ENCODE measurements at regions not wholly inside any gene's neighbourhood (a gene's known extent, or its start where the extent isn't known, plus 50 kb on each side); places are given as distances from the start of the nearest gene placed in this dataset.

DNA sequence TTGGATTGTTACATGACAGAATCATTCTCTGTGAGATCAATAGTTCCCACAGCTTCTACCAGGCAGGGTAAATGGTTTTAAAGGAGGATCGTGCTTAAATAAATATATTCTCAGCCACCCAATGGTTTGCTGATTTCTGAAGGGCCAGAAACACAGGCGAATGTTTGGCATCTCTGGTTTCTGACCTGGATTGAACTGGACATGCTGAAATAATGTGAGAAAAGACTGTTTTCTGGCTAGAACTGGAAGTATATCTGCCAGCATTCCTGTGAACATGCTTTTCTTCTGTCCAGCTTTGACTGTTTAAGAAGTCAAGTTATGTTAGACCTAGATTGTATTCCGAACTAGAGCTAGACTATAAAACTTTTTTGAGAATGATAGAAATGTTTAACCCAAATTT is 77.1 kb upstream of the COL3A1 start:
- no peaks in the 10 kb centered on the region for H3K9me3 ChIP-seq (replicated peaks)
- H3K27me3 ChIP-seq (replicated peaks) = no peaks in the 10 kb centered on the region
- no peak overlapping the region for H3K27ac ChIP-seq
- no peaks in the 10 kb centered on the region for H3K36me3 ChIP-seq
- no peak for DNase-seq (ENCODE audit: low read depth in 1 of 2, low spot score in 2 of 2)
- H3K4me1 ChIP-seq (replicated peaks) = no peaks in the 10 kb centered on the region
- no peak overlapping the region for H3K4me3 ChIP-seq

DNA sequence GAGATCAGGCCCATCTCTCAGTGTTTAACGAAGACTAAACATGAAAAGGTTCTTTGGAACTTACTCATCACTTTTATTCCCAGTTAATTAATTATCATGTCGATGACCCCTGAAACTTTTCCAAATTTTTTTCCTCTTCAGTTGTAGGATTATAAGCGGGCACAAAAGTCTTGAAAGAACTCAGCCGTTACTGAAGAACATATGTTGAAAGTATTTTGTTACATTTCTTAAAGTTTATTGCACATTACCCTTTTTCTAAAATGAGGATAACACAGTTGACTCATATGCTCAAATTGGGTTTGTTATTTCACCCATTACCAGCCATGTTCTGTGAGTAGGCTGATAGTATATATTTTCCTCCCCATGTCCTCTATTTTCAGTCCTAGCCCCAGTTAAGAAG is 75.9 kb upstream of the COL3A1 start:
- no peak overlapping the region for H3K4me3 ChIP-seq
- peaks cover 6% of the 10 kb centered on the region for H3K4me1 ChIP-seq (replicated peaks)
- DNase-seq (ENCODE audit: low read depth in 1 of 2, low spot score in 2 of 2) = no peak
- H3K36me3 ChIP-seq = no peaks in the 10 kb centered on the region
- H3K27ac ChIP-seq = no peak overlapping the region
- H3K9me3 ChIP-seq (replicated peaks) = no peaks in the 10 kb centered on the region
- no peaks in the 10 kb centered on the region for H3K27me3 ChIP-seq (replicated peaks)

DNA sequence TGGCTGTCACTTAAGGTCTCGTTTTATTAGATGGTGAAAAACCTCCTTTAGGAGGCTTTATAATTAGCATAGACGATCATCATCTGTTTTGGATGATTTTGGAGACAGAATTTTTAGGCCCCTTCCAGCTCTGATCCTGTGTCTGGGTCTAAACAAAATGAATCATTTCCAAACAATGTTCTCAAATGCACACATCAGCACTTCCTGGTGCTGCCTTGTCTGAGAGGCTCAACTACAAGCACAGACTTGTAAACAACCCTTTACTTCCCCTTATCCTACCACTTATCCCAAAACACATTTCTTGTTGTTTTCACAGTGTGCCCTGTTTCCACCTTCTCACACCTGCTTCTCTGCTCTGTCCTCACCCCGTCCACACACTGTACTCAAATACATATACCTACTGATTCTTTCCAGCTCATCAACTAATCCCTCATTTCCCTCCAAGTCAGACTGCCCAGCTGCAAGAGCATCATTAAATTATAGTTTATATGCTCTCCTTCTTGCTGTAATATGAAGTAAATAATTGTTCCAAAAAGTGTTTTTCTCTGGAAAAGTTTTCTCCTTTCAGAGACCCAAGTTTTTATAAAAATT is 71.2 kb upstream of the COL3A1 start:
- peaks cover 7% of the 10 kb centered on the region for H3K4me1 ChIP-seq (replicated peaks)
- no peaks in the 10 kb centered on the region for H3K9me3 ChIP-seq (replicated peaks)
- no peak overlapping the region for H3K4me3 ChIP-seq
- peak in 1 of 2 experiments; percentile 59 for DNase-seq (ENCODE audit: low read depth in 1 of 2, low spot score in 2 of 2)
- H3K36me3 ChIP-seq = no peaks in the 10 kb centered on the region
- no peak overlapping the region for H3K27ac ChIP-seq
- no peaks in the 10 kb centered on the region for H3K27me3 ChIP-seq (replicated peaks)

DNA sequence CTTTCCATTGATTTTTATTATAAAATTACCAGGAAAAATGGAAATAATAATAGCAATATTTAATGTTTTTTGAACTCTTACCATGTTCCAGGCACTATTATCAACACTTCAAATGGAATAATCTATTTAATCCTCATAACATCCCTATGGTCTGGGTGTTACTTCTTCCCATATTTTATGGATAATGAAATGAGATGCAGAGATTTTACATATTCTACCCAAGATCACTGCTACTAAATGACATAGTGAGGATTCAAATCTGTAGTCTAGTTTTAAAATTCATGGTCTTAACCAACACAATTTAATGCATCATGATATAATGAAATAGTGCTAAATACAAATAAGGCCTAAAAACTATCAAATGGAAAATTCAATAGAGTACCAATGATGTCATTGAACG is 70.4 kb upstream of the COL3A1 start:
- H3K4me3 ChIP-seq = no peak overlapping the region
- H3K27me3 ChIP-seq (replicated peaks) = no peaks in the 10 kb centered on the region
- no peaks in the 10 kb centered on the region for H3K36me3 ChIP-seq
- no peaks in the 10 kb centered on the region for H3K9me3 ChIP-seq (replicated peaks)
- H3K27ac ChIP-seq = no peak overlapping the region
- peaks cover 7% of the 10 kb centered on the region for H3K4me1 ChIP-seq (replicated peaks)
- DNase-seq (ENCODE audit: low read depth in 1 of 2, low spot score in 2 of 2) = no peak

DNA sequence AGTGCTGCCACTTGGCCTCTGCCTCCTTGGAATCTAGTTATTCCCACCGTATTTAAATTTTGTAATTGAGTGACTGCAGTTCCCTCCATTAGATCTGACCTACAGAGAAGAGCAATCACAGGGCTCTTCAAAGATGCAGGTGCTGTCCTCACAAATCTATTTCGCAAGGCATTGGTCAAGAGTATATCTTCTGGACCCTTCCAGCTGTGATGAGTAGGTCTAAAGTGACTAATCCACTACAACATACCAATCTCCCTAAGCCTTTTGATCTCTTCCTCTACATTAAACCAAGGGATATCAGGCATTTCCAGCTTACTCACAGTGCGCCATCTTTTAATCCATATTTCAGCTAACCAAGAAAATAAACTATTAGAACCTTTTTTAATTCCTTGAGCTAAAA is 65.1 kb upstream of the COL3A1 start:
- DNase-seq (ENCODE audit: low read depth in 1 of 2, low spot score in 2 of 2) = no peak
- no peaks in the 10 kb centered on the region for H3K27me3 ChIP-seq (replicated peaks)
- no peaks in the 10 kb centered on the region for H3K36me3 ChIP-seq
- H3K4me1 ChIP-seq (replicated peaks) = no peaks in the 10 kb centered on the region
- H3K9me3 ChIP-seq (replicated peaks) = no peaks in the 10 kb centered on the region
- no peak overlapping the region for H3K4me3 ChIP-seq
- H3K27ac ChIP-seq = no peak overlapping the region

DNA sequence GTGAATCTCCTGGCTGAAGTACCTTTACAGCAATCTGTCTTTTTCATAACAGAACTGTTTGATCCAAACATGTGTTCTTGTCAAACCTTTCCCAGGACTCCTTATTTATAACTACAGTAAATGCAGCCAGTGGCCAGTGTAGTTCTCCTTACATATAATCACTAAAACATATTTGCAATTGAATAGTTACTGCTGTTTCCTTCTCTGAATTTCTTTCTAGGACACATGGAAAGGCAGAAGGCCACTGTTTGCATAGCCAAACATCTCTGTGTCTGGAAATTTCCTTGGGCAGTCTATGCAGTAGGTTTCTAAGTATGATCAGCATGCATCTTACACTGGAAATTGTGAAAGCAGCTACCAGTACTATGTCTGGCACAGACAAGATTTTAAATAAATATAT is 57.4 kb upstream of the COL3A1 start:
- Histone ChIP-seq H3K27me3 (replicated peaks) (no peaks in the 10 kb centered on the region), H3K36me3 (no peaks in the 10 kb centered on the region), H3K4me1 (replicated peaks) (no peaks in the 10 kb centered on the region), H3K4me3 (no peak overlapping the region), H3K9me3 (replicated peaks) (no peaks in the 10 kb centered on the region), H3K27ac (no peak overlapping the region)
- no peak for DNase-seq (ENCODE audit: low read depth in 1 of 2, low spot score in 2 of 2)

DNA sequence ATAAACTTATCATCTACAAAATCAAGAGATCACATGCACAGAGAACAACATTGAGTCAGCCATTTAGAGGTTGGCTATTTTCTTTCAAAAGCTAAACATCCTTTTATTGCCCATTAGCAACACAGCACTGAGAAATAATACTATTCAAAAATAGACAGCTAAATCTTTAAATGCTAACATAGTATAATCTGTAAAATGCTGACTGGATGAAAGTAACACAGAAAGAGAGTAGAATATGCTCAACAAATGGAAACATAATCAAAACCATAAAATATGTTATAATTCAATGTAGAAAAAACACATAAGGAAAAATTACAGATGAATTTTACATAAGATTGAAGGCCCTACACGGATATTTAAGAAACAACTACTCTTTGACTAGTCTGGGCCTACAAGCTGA is 56.5 kb upstream of the COL3A1 start:
- H3K4me1 ChIP-seq (replicated peaks) = no peaks in the 10 kb centered on the region
- no peaks in the 10 kb centered on the region for H3K27me3 ChIP-seq (replicated peaks)
- DNase-seq (ENCODE audit: low read depth in 1 of 2, low spot score in 2 of 2) = no peak
- H3K27ac ChIP-seq = no peak overlapping the region
- no peak overlapping the region for H3K4me3 ChIP-seq
- no peaks in the 10 kb centered on the region for H3K9me3 ChIP-seq (replicated peaks)
- no peaks in the 10 kb centered on the region for H3K36me3 ChIP-seq

DNA sequence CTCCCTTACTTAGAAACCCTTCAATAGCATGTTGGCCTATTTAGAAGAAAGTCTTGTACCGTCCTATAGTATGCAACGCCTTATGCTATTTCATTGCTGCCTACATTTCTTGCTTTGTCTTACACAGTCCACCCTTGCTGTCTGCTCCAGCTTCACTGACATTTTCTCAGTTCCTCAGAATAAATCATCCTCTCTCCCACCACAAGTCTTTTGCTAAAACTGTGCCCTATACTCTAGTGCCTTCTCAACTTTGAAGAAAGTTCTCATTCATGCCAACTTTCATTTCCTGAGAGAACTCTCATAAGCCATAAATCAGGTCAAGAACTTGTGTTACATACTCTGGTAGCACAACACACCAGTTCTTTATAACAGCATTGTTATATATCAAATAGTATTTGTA is 54.3 kb upstream of the COL3A1 start:
- Histone ChIP-seq H3K9me3 (replicated peaks) (peaks cover under 1% of the 10 kb centered on the region; the same call in 1 of the 2 replicates), H3K36me3 (no peaks in the 10 kb centered on the region), H3K4me3 (no peak overlapping the region), H3K4me1 (replicated peaks) (no peaks in the 10 kb centered on the region), H3K27ac (no peak overlapping the region), H3K27me3 (replicated peaks) (no peaks in the 10 kb centered on the region)
- DNase-seq (ENCODE audit: low read depth in 1 of 2, low spot score in 2 of 2) = no peak

DNA sequence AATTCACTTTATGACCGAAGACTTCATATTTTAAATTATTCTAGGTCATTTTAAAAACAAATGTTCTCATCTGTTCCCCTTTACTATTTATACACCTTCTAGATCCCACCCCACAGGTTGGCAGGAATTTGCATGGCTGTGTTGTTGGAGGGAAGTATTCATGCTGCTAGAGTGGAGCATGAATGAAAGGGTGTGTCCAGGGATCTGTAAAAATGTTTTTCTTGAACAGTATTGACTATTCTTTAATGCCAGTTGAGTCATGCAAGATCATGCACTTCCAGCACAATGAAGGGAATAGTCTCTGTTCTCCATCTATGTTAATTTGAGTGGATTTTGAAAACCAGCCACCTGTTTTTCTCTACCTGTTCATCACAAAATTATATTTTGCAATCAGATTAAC is 52.0 kb upstream of the COL3A1 start:
- no peak overlapping the region for H3K4me3 ChIP-seq
- H3K4me1 ChIP-seq (replicated peaks) = peaks cover 4% of the 10 kb centered on the region; the same call in 1 of the 2 replicates
- DNase-seq (ENCODE audit: low read depth in 1 of 2, low spot score in 2 of 2) = no peak
- H3K9me3 ChIP-seq (replicated peaks) = peaks cover 6% of the 10 kb centered on the region; the same call in 1 of the 2 replicates
- no peak overlapping the region for H3K27ac ChIP-seq
- H3K36me3 ChIP-seq = no peaks in the 10 kb centered on the region
- H3K27me3 ChIP-seq (replicated peaks) = no peaks in the 10 kb centered on the region

All from SJSA1 (cell line).